GM19452 (cell line): ENCODE measurements at regions not wholly inside any gene's neighbourhood (a gene's known extent, or its start where the extent isn't known, plus 50 kb on each side); places are given as distances from the start of the nearest gene placed in this dataset.

ENCODE experiments used
- ATAC-seq: cut with Tn5 transposase; IDR thresholded peaks from one replicate; pipeline ENCODE4 v1.9.1; 2021; ENCODE audit not compliant: unreplicated experiment

- ATAC-seq, result no peak
Observed at GRCh38 chr11:23542816-23543215, 682.5 kb upstream of the CCDC179 start.

- ATAC-seq, result no peak
Observed at GRCh38 chr11:23543651-23544222, 683.5 kb upstream of the CCDC179 start.

- no peak for ATAC-seq
Observed at GRCh38 chr11:23551706-23552105, 691.4 kb upstream of the CCDC179 start.

- ATAC-seq, result no peak
Observed at GRCh38 chr11:23554002-23554401, 693.7 kb upstream of the CCDC179 start.

GRCh38 chr11:23555085-23555484 is 694.8 kb upstream of the CCDC179 start:
- no peak for ATAC-seq

- ATAC-seq, result no peak
Observed at GRCh38 chr11:23556163-23556750, 696.0 kb upstream of the CCDC179 start.

GRCh38 chr11:23563591-23563990 is 703.3 kb upstream of the CCDC179 start:
- ATAC-seq, result no peak

GRCh38 chr11:23564370-23564769 is 704.1 kb upstream of the CCDC179 start:
- ATAC-seq, result no peak

GRCh38 chr11:23569134-23569533 is 708.9 kb upstream of the CCDC179 start:
- no peak for ATAC-seq

GRCh38 chr11:23569547-23569946 is 709.3 kb upstream of the CCDC179 start:
- no peak for ATAC-seq

GRCh38 chr11:23570828-23571227 is 710.6 kb upstream of the CCDC179 start:
- ATAC-seq, result no peak

GRCh38 chr11:23573429-23573828 is 713.2 kb upstream of the CCDC179 start:
- ATAC-seq, result no peak

GRCh38 chr11:23574149-23574548 is 713.9 kb upstream of the CCDC179 start:
- no peak for ATAC-seq

- no peak for ATAC-seq
Observed at GRCh38 chr11:23577296-23577695, 717.0 kb upstream of the CCDC179 start.

- no peak for ATAC-seq
Observed at GRCh38 chr11:23585416-23586104, 725.3 kb upstream of the CCDC179 start.

GRCh38 chr11:23586173-23586572 is 725.9 kb upstream of the CCDC179 start:
- no peak for ATAC-seq

GRCh38 chr11:23590596-23591308 is 730.5 kb upstream of the CCDC179 start:
- no peak for ATAC-seq

GRCh38 chr11:23594755-23595154 is 734.5 kb upstream of the CCDC179 start:
- ATAC-seq, result no peak

GRCh38 chr11:23604966-23605365 is 744.7 kb upstream of the CCDC179 start:
- no peak for ATAC-seq

- ATAC-seq, result no peak
Observed at GRCh38 chr11:23606191-23606590, 745.9 kb upstream of the CCDC179 start.

- no peak for ATAC-seq
Observed at GRCh38 chr11:23611726-23612125, 751.5 kb upstream of the CCDC179 start.

GRCh38 chr11:23620617-23621016 is 760.3 kb upstream of the CCDC179 start:
- no peak for ATAC-seq
